ENCODE measurements at regions not wholly inside any gene's neighbourhood (a gene's known extent, or its start where the extent isn't known, plus 50 kb on each side); places are given as distances from the start of the nearest gene placed in this dataset.

DNA sequence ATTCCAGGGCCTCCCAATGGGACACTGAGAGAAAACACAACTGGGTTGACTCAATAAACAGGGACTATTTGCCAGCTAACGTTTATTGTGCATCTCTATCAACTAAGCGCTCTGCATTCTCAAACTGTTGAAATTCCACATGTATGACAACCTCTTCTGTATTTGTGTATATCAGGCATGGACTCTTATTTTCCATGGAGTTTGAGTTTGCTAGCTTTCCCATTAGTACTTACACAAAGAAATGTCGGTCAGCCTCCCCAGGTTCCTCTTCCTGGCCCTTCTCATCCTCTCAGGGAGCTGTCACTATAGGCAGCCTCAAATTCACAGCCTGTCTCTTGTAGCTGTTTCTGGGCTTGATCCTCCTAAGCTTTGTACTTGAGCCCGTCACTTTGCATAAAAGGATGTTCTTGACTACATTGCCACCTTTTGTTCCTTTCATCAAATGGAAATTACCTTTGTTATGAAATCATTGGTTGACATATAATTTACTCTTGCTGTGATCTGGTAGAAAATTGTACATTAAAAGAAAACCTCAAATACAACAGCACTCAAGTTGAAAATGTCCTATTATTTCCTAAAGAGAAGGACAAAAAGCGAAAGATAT, 60.0 kb upstream of the NTPCR start:
- H3K9me3 ChIP-seq: peaks cover 0 to 5% (median 0%) of the 10 kb centered on the region in 3 donors
- no peaks in the 10 kb centered on the region for H3K27me3 ChIP-seq
- no peak overlapping the region for H3K27ac ChIP-seq
- no peak overlapping the region for H3K4me3 ChIP-seq
- H3K36me3 ChIP-seq: no peaks in the 10 kb centered on the region
- TF ChIP-seq POLR2A (IDR thresholded peaks at IDR 0.05) (no peak), EP300 (IDR thresholded peaks at IDR 0.05) (no peak), POLR2AphosphoS5 (IDR thresholded peaks at IDR 0.05) (no peak)
- no peak for ATAC-seq
- WGBS, 2 donors (ENCODE audit: low coverage in 1 of 2): 80 to 93% methylated on average over 3 to 5 of the region's 5 CpGs
- H3K4me1 ChIP-seq: no peaks in the 10 kb centered on the region

DNA sequence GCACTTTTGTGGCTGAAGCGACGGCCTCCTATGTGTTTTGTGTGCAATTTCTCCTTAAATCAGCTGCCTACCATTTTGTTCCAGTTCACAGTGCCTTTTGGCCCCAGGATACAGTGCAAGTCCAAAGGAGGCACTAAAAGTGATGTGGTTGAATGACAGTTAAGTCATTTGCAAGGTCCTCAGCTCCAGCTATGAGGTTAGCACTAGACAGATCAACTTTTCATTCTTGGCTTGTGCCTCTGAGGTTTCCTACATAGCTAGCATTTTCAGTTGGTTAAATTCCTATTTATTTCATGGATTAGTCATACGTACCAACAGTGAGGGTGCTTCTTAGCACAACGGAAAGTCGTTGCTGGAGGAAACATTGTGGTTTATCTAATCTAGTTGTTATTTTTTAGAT, 59.3 kb upstream of the NTPCR start:
- WGBS, 2 donors (ENCODE audit: low coverage in 1 of 2): 54 to 55% methylated on average over 4 to 5 of the region's 5 CpGs
- TF ChIP-seq POLR2AphosphoS5 (IDR thresholded peaks at IDR 0.05): no peak
- TF ChIP-seq POLR2A (IDR thresholded peaks at IDR 0.05): no peak
- TF ChIP-seq, protein P1, sequence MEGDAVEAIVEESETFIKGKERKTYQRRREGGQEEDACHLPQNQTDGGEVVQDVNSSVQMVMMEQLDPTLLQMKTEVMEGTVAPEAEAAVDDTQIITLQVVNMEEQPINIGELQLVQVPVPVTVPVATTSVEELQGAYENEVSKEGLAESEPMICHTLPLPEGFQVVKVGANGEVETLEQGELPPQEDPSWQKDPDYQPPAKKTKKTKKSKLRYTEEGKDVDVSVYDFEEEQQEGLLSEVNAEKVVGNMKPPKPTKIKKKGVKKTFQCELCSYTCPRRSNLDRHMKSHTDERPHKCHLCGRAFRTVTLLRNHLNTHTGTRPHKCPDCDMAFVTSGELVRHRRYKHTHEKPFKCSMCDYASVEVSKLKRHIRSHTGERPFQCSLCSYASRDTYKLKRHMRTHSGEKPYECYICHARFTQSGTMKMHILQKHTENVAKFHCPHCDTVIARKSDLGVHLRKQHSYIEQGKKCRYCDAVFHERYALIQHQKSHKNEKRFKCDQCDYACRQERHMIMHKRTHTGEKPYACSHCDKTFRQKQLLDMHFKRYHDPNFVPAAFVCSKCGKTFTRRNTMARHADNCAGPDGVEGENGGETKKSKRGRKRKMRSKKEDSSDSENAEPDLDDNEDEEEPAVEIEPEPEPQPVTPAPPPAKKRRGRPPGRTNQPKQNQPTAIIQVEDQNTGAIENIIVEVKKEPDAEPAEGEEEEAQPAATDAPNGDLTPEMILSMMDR (IDR thresholded peaks at IDR 0.05): no peak
- no peak for TF ChIP-seq EP300 (IDR thresholded peaks at IDR 0.05)
- ATAC-seq: no peak

DNA sequence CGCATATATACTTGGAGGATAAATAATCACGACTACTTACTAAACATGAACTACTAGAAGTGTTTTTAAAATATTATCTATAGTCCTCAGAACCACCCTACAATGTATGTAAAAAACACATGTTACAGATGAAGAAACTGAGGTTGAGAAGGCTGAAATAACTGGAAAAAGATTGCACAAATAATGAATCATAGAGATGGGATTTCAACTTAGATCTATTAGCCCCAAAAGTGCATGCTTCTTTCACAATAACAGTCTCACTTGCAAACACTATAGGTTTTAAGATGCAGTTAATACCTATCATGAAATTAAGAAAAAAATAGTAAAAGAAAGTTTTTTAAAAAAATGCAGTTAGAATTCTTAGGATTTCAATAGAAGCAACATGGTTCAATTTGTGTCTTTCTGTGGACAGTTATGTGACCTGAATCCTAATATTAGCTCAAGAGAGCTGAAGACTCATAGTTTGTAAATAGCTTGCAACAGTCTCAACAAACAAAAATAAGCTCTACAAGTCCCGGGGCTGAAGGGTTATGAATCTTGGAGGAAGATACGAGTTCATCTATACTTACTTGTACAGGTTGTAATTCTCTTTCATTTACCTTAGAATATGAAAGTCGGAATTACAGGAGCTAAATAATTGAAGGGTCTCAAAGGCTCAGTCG, 58.6 kb upstream of the NTPCR start:
- H3K27me3 ChIP-seq: no peaks in the 10 kb centered on the region
- TF ChIP-seq EP300 (IDR thresholded peaks at IDR 0.05) (no peak), POLR2A (IDR thresholded peaks at IDR 0.05) (no peak), POLR2AphosphoS5 (IDR thresholded peaks at IDR 0.05) (no peak)
- no peak for ATAC-seq
- H3K4me1 ChIP-seq: no peaks in the 10 kb centered on the region
- H3K9me3 ChIP-seq: peaks cover 0 to 5% (median 0%) of the 10 kb centered on the region in 3 donors
- H3K27ac ChIP-seq: no peak overlapping the region
- H3K4me3 ChIP-seq: no peak overlapping the region
- H3K36me3 ChIP-seq: no peaks in the 10 kb centered on the region
- 94 to 95% methylated on average over 4 to 6 of the region's 6 CpGs for WGBS, 2 donors (ENCODE audit: low coverage in 1 of 2)

More for the DNA sequence above, 59.3 kb upstream of the NTPCR start:
- Histone ChIP-seq H3K36me3 (no peaks in the 10 kb centered on the region), H3K27me3 (no peaks in the 10 kb centered on the region), H3K4me1 (no peaks in the 10 kb centered on the region), H3K9me3 (peaks cover 0 to 5% (median 0%) of the 10 kb centered on the region in 3 donors), H3K27ac (no peak overlapping the region), H3K4me3 (no peak overlapping the region)

DNA sequence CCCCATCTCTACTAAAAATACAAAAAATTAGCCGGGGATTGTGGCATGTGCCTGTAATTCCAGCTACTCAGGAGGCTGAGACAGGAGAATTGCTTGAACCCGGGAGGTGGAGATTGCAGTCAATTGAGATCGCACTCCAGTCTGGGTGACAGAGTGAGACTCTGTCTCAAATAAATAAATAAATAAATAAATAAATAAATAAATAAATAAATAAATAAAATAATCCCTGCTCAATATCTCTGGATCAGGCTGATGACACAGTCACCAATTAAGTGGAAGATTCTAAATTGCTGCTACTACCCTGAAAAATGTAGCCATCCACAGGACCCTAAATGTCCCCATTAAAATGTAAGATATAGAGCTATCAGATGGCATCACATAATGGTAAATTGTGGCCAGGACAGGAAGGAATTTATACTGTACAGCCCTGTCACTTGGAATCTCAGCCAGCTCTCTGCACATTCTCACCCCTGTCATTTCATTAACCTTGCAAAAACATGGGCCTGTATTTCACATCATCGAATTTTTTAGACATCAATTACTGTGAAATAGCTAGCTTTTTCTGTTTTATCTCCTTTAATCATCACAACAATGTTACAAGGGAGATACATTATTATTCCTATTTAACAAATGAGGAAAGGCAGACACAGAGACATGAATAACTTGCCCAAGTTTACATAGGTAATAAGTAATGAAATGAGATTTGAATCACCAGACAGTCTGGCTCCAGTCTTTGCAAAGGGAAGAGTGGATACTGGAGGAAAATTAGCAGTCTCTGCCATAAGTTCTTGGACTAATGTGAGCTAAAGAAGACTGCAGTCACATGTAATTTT, 56.7 kb upstream of the NTPCR start:
- WGBS, 2 donors (ENCODE audit: low coverage in 1 of 2): 72 to 85% methylated on average over 3 to 4 of the region's 4 CpGs
- H3K4me3 ChIP-seq: no peak overlapping the region
- TF ChIP-seq EP300 (IDR thresholded peaks at IDR 0.05): no peak
- TF ChIP-seq, protein P1 (IDR thresholded peaks at IDR 0.05): no peak
- TF ChIP-seq POLR2AphosphoS5 (IDR thresholded peaks at IDR 0.05): no peak
- TF ChIP-seq POLR2A (IDR thresholded peaks at IDR 0.05): no peak

DNA sequence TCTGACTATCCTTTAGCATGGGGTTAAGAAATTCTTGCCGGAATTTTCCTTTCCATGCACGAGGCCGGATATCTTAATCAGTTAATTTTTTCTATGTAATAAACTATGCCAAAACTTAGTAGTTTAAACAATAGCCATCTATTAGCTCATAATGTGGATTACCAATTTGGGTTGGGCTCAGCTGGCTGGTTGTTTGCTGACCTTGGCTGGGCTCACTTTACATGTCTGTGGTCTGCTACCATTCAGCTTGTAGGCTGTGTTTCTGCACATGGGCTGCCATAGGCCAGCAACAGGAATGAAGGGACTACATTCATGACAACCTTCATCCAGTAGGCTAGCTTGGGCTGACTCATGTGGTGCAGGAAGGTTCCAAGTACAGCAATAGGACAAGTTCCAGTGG, 56.0 kb upstream of the NTPCR start:
- TF ChIP-seq, protein P1 (IDR thresholded peaks at IDR 0.05): no peak
- TF ChIP-seq POLR2A (IDR thresholded peaks at IDR 0.05) (no peak), POLR2AphosphoS5 (IDR thresholded peaks at IDR 0.05) (no peak), EP300 (IDR thresholded peaks at IDR 0.05) (no peak)
- no peak for ATAC-seq
- Histone ChIP-seq H3K9me3 (peaks cover 0 to 5% (median 0%) of the 10 kb centered on the region in 3 donors), H3K36me3 (no peaks in the 10 kb centered on the region), H3K27ac (no peak overlapping the region), H3K4me1 (no peaks in the 10 kb centered on the region), H3K4me3 (no peak overlapping the region), H3K27me3 (no peaks in the 10 kb centered on the region)
- 57 to 67% methylated on average over 3 of the region's 3 CpGs for WGBS, 2 donors (ENCODE audit: low coverage in 1 of 2)

More for the DNA sequence above, 56.7 kb upstream of the NTPCR start:
- ATAC-seq: no peak
- H3K36me3 ChIP-seq: no peaks in the 10 kb centered on the region
- no peaks in the 10 kb centered on the region for H3K4me1 ChIP-seq
- H3K27me3 ChIP-seq: no peaks in the 10 kb centered on the region
- H3K27ac ChIP-seq: no peak overlapping the region
- H3K9me3 ChIP-seq: peaks cover 0 to 5% (median 0%) of the 10 kb centered on the region in 3 donors
